Raji (cell line): ENCODE measurements at regions not wholly inside any gene's neighbourhood (a gene's known extent, or its start where the extent isn't known, plus 50 kb on each side); places are given as distances from the start of the nearest gene placed in this dataset.

Source experiments
- POLR2A ChIP-seq: IDR thresholded peaks from 2 replicates; pipeline ENCODE4 v1.6.1; 2011; ENCODE audit warnings: low read depth, low read length, control low read depth; ENCODE audit not compliant: insufficient read depth

DNA sequence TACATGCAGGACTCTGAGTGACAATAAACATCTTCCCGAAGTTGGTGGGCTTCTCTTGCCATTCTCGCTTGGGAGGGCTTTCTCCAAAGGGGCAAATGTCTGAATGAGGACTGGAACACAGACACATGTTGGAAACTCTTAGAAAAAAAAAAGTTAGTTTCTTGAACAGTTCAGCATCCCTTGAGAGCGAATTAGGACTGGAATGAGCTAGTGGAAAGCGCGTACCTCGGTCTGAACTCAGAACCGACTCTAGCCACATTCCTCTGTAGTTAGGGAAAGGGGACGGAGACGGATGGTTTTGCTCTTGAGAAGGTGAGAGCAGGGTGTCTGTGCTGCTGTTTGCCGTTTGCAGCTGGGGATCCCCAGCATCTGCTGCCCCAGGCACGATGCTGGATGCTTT is 517.3 kb downstream of the TBC1D22A start:
- TF ChIP-seq POLR2A = no peak

DNA sequence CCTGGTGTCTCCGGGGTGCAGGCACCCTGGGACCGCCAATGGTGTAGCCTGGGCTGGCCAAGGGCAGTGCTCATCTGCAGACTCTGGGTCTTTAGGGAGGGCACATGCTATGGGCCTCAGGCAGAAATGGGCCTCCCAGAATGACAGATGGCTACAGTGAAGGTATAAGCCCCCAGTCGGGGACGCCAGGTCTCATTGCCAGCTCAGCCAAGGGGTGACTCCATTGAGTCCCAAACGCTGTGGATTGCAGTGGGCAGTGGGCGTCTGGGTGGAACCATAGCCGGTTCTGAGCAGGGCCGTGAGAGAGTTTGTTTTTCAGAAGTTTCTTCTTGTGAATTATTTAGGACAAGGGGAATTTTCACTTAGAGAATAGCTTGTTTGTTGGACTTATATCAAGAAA is 516.9 kb downstream of the TBC1D22A start:
- no peak for TF ChIP-seq POLR2A

DNA sequence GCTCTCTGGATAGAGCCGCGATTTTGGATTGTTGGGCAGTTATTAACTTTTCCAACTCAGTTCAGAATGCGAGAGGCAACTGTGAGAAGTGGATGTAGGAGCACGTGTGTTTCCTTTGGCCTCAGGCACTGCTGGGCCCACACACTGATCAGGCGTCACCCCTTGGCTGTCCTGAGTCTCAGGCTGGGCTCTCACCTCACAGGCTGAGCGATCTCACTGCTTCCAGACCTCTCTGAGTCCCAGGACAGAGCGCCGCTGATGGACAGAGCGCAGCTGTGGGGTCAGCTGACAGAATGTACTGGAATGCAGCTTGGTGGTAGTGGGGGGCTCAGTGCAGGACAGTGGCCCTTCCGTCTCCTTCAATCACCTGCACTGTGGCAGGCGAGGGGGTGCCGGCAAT is 516.2 kb downstream of the TBC1D22A start:
- no peak for TF ChIP-seq POLR2A

DNA sequence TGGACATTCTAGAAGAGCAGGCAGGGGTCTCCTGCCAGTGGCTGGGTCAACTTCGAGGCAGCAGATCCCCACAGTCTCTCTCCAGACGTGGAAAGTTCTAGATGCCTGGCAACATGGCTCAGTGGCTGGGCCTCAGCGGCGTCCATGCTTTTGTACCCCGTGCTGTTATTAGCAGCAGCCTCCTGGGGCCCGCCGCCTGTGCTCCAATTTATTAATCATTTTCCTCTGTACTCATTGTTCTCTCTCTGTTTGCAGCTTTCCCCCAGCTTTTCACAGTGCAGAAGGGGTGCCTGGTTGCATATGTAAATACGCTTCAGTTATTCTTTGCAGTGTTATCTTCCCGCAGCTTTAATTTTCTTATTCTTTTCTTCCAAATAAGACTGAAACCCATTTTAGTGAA is 515.1 kb downstream of the TBC1D22A start:
- no peak for TF ChIP-seq POLR2A

DNA sequence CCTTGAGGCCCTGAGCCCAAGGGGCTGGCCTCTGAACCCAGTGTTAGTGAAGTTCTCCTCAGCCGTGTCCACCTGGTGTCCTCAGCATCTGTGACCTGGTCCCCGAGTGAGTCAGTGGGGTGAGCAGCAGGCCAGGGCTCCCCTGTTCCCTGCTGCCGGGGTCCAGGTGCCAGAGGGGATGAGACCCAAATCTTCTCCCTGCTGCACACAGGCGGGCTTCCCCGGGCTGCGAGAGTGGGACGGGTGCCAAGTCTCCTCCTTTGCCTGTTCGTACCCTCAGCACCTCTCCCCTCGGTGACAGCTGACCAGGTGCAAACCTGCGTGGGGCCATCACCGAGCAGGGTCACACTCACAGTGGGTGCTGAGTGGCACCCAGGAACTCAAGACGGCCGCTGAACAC is 514.5 kb downstream of the TBC1D22A start:
- no peak for TF ChIP-seq POLR2A

DNA sequence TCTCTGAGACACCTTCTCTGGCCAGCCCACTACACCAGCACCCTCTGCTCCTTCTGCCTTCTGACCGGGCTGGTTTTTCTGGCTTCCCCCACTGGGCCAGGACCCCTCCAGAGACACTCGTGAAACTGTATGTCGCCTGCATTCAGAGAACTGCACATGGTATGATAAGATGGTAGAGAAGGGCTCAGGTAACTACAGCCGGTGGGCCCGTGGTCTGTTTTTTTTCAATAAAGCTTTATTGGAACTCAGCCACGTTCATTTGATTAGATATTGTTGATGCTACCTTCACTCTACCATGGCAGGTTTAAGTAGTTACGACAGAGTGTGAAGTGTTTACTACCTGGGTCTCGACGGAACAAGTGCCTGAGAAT is 514.0 kb downstream of the TBC1D22A start:
- TF ChIP-seq POLR2A = no peak

DNA sequence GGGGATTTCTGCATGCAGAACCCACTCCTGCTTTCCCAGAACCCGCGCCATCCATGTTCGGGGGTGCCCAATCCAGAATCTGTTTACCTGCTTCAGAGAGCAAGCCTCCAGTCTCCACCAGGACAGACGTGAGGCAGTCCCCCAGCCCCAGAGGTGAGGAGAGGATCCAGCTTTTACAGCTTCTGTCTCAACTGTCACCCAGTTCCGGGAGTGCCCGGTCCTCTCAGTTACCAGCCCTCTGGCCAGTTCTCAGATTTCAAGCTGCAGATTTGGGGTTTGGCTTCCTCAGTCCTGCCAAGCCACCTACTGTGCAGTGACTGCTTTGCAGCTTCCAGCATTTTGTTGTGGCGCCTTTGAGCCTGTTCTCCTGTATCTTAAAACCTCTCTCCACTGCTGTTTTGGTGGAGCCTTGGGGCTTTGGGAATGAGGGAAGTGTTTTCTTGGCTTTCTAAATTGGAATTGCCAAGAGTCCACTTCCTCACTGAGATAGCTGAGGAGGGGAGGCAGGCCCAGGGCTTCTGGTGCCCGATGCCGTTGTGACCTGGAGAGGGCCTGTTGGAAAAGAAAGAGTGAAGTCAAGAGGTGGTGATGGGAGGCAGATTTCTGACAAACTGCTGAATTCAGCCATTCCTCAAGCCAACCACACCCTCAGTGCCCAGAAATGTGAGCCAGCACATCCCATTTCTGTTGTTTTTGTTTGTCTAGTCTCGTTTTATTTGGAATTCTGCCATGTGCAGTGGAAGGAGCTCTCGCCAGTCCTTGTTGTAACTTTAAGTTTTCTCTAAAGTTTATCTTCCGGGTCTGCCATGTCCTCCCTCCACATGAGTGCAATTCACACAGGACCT is 513.4 kb downstream of the TBC1D22A start:
- TF ChIP-seq POLR2A = no peak

DNA sequence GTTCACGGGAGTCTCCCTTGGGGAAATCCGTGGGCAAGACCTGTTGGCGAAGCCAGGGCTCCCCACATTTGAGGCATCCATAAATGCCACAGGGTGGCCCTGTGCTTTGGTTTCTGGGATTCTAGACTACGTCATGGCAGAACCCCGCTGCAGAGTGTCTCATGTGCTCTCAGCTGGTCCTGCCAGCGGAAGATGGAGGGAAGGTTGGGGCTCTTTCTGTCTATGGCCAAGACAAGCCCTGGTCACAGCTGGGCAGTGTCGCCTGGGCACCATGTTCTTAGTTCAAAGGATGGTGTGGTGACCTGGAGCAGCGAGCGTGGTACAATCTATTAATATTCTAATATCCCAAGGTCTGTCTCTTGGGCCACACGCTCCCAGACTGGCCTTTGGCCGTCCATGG is 511.7 kb downstream of the TBC1D22A start:
- TF ChIP-seq POLR2A = no peak

DNA sequence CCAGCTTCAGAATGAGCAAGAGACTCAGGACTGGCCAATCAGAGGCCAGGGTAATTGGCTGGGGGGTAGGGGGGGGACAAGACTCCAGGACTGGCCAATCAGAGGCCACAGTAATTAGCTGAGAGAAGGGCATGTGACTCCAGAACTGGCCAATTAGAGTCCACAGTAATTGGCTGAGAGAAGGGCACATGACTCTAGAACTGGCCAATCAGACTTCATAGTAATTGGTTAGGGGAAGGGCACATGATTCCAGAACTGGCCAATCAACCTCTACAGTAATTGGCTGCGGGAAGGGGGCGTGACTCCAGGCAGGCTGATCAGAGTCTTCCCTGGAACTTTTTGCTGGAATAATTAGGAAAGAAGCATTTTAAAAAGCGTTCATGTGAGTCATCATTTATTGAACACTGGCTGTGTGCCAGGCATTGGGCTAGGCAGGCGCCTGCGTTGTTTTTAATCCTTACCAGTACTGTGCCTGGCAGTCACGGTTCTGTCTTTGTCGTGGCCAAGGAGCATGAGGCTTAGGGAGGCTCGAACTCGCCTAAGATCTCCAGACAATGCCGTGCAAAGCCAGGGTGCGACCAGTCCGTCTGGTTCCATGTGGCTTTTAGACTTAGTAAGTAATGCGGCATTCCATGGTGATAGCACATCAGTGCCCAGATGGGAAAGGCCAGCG is 508.1 kb downstream of the TBC1D22A start:
- TF ChIP-seq POLR2A = no peak

DNA sequence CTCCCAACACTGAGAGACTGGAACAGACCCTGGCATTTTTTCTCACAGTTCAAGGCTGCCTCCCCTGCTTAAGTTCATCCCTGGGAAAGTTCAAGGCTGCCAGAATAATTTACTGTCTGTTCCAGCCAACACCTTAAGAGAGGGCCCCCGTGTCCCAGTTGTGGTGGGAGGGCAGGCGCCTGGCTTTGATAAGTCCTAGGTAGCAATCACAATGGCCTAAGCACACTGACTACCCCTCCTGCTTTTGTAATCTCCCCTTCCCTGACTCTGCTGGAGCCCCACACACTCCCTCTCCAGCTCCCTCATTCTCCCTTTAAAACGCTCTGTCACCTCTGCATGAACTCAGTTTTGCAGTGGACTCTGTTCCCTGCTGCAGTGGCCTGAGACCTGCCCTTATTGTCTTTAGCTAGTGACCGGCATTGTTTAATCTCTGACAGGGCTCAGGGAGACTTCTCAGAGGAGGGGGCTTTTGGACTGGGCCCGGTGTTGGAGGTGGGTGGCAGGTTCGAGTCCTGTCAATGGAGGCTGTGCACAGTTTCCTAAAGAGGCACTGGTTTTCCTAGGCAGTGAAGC is 507.2 kb downstream of the TBC1D22A start:
- TF ChIP-seq POLR2A = no peak

DNA sequence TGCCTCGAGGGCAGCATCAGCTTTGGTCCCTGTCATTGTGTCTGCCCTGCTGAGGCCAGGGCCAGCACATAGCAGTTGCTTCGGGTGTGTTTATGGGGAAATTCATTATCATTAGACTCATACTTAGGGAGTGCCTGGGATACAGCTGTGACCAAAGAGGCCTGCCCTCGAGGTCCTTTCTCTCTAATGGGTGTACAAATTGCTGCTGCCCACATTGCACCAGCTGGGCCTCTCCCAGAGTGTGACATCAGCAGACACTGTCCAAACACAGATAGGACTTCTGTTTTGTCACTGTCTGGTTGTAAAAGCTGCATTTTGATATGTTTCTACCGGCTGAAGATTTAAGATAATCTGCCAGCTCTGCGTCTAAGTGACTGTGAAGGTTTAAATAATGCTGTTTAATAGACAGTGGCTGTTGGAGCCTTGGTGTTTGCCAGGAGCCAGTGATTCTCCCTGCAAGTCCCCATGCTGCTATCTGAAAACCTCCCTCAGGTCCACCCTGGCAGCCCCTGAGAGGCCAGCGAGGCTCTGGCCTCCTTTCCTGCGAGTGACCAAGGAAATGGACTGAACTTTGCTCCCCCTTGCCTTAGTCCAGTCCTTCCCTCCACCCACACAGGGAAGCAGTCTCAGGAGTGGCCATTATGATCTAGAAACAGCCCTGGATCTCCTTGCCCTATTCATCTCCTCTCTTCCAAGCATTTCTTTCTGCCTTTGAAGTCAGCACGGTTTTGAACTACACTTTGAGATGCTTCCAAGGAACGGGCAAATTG is 505.2 kb downstream of the TBC1D22A start:
- TF ChIP-seq POLR2A = no peak

DNA sequence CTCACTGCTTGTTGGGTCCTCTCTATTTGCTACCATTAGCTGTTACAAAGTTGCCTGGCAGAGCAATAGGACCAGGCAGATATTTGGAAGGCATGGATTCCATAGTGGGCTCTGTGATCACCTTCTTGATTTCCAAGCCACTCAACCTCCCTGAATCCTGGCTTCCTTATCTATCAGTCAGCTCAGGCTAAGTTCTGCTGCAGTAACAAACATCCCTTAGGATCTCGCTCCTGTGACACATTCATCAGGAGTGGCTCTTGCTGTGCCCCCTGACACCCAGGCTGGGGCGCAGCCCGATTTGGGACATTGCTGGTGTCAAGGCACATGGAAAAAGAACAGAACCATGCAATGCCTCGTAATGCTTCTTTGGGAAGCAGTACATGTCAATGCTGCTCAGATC is 503.9 kb downstream of the TBC1D22A start:
- TF ChIP-seq POLR2A = no peak

DNA sequence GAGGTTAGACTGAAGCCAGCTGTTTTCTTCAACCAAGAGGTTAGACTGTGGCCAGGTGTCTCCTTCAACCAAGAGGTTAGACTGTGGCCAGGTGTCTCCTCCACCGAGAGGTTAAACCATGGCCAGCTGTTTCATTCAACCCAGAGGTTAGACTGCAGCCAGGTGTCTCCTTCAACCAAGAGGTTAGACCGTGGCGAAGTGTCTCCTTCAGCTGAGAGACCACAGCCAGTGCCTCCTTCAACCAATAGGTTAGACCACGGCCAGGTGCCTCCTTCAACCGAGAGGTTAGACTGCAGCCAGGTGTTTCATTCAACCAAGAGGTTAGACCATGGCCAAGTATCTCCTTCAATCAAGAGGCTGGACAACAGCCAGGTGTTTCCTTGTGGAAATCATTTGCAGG is 498.1 kb downstream of the TBC1D22A start:
- TF ChIP-seq POLR2A = no peak

DNA sequence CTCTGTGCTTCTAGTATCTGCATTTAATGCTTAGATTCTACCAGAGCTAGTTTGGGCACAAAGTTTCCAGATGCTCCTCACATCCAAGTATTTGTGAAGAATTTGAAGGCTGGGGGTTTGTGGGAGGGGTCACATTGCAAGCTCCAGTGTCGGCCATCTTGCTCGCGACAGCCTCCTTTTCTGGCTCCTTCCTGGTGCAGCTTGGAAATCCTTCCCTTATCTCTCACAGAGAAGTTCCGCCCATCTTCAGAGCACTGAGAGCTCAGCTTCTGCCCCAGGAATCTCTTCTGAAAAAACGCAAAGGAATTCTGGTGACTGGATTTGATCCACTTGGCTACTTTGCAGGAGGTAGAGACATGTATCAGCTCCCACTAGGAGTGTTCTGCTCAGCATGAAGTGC is 497.5 kb downstream of the TBC1D22A start:
- no peak for TF ChIP-seq POLR2A

DNA sequence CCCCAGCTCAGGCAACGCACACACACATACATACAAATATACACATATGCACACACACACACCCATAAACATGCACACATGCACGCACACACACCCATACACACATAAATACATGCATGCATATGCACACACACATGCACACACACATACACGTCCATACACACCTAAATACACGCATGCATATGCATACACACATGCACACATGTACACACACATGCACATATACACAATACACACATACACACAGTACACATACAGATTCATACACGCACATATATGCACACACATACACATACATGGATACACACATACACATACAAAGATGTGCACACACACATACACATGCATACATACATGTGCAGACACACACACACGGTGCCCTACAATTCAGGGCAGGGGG is 496.6 kb downstream of the TBC1D22A start:
- TF ChIP-seq POLR2A = no peak
